ENCODE measurements at regions not wholly inside any gene's neighbourhood (a gene's known extent, or its start where the extent isn't known, plus 50 kb on each side); places are given as distances from the start of the nearest gene placed in this dataset.
"Not testable (repeated sequence)": the region's sequence is repeated elsewhere in the genome, so short reads cannot be mapped to it uniquely, and the experiment has no call there.

GRCh38 chrX:40904739-40905138, 169.4 kb upstream of the MED14 start:
- CTCF ChIA-PET; H2AFZ ChIP-seq (ENCODE audit: low read depth); H3K4me1 ChIP-seq (ENCODE audit: control insufficient read depth in 1 of 2, insufficient read depth in 2 of 2, low read depth in 1 of 2, low read length in 1 of 2); H3K79me2 ChIP-seq (ENCODE audit: insufficient read depth); H3K36me3 ChIP-seq (replicated peaks in 1 of 2; ENCODE audit: control insufficient read depth in 1 of 2, insufficient read depth in 2 of 2, low read length in 1 of 2); H4K20me1 ChIP-seq (ENCODE audit: insufficient read depth); H3K27me3 ChIP-seq (ENCODE audit: insufficient read depth); H3K9ac ChIP-seq; DNase-seq; H3K9me3 ChIP-seq; H3K4me3 ChIP-seq (ENCODE audit: low read depth in 2 of 2, low read length in 1 of 2); H3K27ac ChIP-seq (ENCODE audit: low read depth in 2 of 2, low read length in 1 of 2); H3K4me2 ChIP-seq; H3K9me2 ChIP-seq: not testable (repeated sequence)
- POLR2A ChIA-PET = interaction anchor here (0.6 kb wide), 1 partner anchor 42 kb away, joined by 3 read pairs; no protein-coding TSS in a partner anchor
- peaks cover 20% of the 10 kb centered on the region for H3F3A ChIP-seq (replicated peaks; ENCODE audit: insufficient read depth)

GRCh38 chrX:40908026-40908425, 172.7 kb upstream of the MED14 start:
- H3K27me3 ChIP-seq (ENCODE audit: insufficient read depth) = no peaks in the 10 kb centered on the region
- no peaks in the 10 kb centered on the region for H3K36me3 ChIP-seq (replicated peaks in 1 of 2; ENCODE audit: control insufficient read depth in 1 of 2, insufficient read depth in 2 of 2, low read length in 1 of 2)
- no peaks in the 10 kb centered on the region for H4K20me1 ChIP-seq (ENCODE audit: insufficient read depth)
- H3K9me2 ChIP-seq = no peaks in the 10 kb centered on the region
- H3K27ac ChIP-seq (ENCODE audit: low read depth in 2 of 2, low read length in 1 of 2) = peak overlapping the region in 1 of 2 experiments; percentile 93; a peak in 2 of 4 replicates
- ChIA-PET CTCF (no interaction called here), POLR2A (no interaction called here)
- TF ChIP-seq SIN3A (IDR thresholded peaks at IDR 0.05; ENCODE audit: borderline replicate concordance, low read depth, low read length) (no peak), EZH2phosphoT487 (IDR thresholded peaks at IDR 0.05; ENCODE audit: borderline replicate concordance, low read depth) (no peak), CHD2 (IDR thresholded peaks at IDR 0.05; ENCODE audit: low read length, partially characterized antibody) (no peak), RFX5 (IDR thresholded peaks at IDR 0.05; ENCODE audit: low read length) (no peak), TCF12 (IDR thresholded peaks at IDR 0.05) (no peak), PBX3 (IDR thresholded peaks at IDR 0.05) (no peak), REST (IDR thresholded peaks at IDR 0.05; ENCODE audit: low read depth, low read length) (no peak), RCOR1 (IDR thresholded peaks at IDR 0.05; ENCODE audit: low read length) (no peak)
- no peaks in the 10 kb centered on the region for H3K9me3 ChIP-seq
- no peaks in the 10 kb centered on the region for H3K79me2 ChIP-seq (ENCODE audit: insufficient read depth)
- H3K4me3 ChIP-seq (ENCODE audit: low read depth in 2 of 2, low read length in 1 of 2) = no peak overlapping the region
- DNase-seq = no peak
- H3K9ac ChIP-seq = no peak overlapping the region
- H3F3A ChIP-seq (replicated peaks; ENCODE audit: insufficient read depth) = peaks cover 22% of the 10 kb centered on the region
- H3K4me2 ChIP-seq = no peak overlapping the region
- no peak overlapping the region for H2AFZ ChIP-seq (ENCODE audit: low read depth)
- no peaks in the 10 kb centered on the region for H3K4me1 ChIP-seq (ENCODE audit: control insufficient read depth in 1 of 2, insufficient read depth in 2 of 2, low read depth in 1 of 2, low read length in 1 of 2)
- WGBS (ENCODE audit: low lambda C conversion rate) = 42% methylated on average over 7 of the region's 7 CpGs
